Kidney (tissue), 13 donors: ENCODE measurements at regions not wholly inside any gene's neighbourhood (a gene's known extent, or its start where the extent isn't known, plus 50 kb on each side); places are given as distances from the start of the nearest gene placed in this dataset.

Experiments
- DNase-seq, 5 donors: peaks; one replicate each; pipeline ENCODE4 v3.0.0-alpha.2; 2013 to 2020
- FAIRE-seq: peaks from 2 replicates; lab custom pipeline; 2012; peaks lifted over from hg19 to GRCh38; lab: Jason Lieb, UNC
- H3K27ac ChIP-seq, 2 donors: one replicate each; pipeline ENCODE4 v1.7.0; 2013; ENCODE audit warnings: low read depth in 2 of 2, low read length in 2 of 2, inconsistent platforms in 1 of 2
- H3K27me3 ChIP-seq: one replicate; pipeline ENCODE4 v1.7.1; 2013; ENCODE audit warnings: low read length, inconsistent platforms; ENCODE audit not compliant: control insufficient read depth, insufficient read depth
- H3K36me3 ChIP-seq, 3 donors: one replicate each; pipeline versions ENCODE4 v1.7.0 to v1.7.1; 2013; ENCODE audit warnings: low read length in 3 of 3, control low read depth in 1 of 3, inconsistent platforms in 1 of 3; ENCODE audit not compliant: insufficient read depth in 3 of 3, control insufficient read depth in 2 of 3
- H3K4me1 ChIP-seq, 3 donors: one replicate each; pipeline versions ENCODE4 v1.7.0 to v1.7.1; 2013; ENCODE audit warnings: low read length in 3 of 3, inconsistent platforms in 1 of 3, low read depth in 1 of 3; ENCODE audit not compliant: control insufficient read depth in 2 of 3, insufficient read depth in 2 of 3
- H3K4me3 ChIP-seq, 3 donors: one replicate each; pipeline versions ENCODE4 v1.7.0 to v1.8.1; 2013; ENCODE audit warnings: low read length in 3 of 3, control low read depth in 1 of 3, inconsistent platforms in 1 of 3
- H3K9ac ChIP-seq, 3 donors: one replicate each; pipeline versions ENCODE4 v1.7.0 to v1.7.1; 2013; ENCODE audit warnings: low read length in 3 of 3, control low read depth in 1 of 3, inconsistent platforms in 1 of 3
- H3K9me3 ChIP-seq, 3 donors: one replicate each; pipeline versions ENCODE4 v1.7.0 to v1.7.1; 2013; ENCODE audit warnings: low read length in 3 of 3, control low read depth in 1 of 3, inconsistent platforms in 1 of 3; ENCODE audit not compliant: control insufficient read depth in 2 of 3, insufficient read depth in 1 of 3
- intact Hi-C: fragments of 100-400 bp; cut with DNase I; formaldehyde crosslinking; loops from one replicate; pipeline ENCODE4 v1.11.1; 2022
- TF ChIP-seq, protein P1 (sequence below): IDR thresholded peaks from 3 replicates; pipeline ENCODE4 v1.5.1; 2012; ENCODE audit warnings: mild to moderate bottlenecking, moderate library complexity, borderline replicate concordance; ENCODE audit not compliant: insufficient read depth; ENCODE audit errors: extremely low read depth
- donor health status: control.
- donor health status: control.
- donor health status: control.
- donor health status: control.
- donor health status: control.
- donor health status: DM: yes; HTN: yes; CAD: no.
- donor health status: Normal renal cell carcinoma (clear cell type).

DNA sequence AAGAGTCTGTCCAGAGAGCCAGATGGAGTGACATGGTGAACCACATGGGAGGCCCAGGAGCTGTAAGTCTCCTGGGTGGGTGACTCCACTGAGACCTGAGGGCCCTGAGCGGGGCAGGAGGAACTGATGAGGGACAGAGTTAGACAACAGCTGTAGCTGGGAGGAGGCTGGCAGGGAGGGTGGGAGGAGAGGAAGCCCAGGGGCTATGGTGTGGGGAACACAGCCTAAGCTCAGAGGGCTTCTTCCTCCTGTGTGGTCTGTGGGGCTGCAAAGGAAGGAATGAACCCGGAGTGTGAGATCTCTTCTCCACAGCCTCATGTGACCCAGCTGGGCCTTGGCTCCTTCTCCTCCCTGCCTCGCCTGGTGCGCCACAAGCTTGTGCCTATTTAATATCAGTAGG lies 395.6 kb upstream of the HS6ST1 start:
- no peak overlapping the region for H3K27ac ChIP-seq
- intact Hi-C loops, result no loop called here
- DNase-seq (no peak), FAIRE-seq (no peak)
- H3K4me3 ChIP-seq, result no peak overlapping the region
- H3K27me3 ChIP-seq, result no peaks in the 10 kb centered on the region
- TF ChIP-seq, protein P1, sequence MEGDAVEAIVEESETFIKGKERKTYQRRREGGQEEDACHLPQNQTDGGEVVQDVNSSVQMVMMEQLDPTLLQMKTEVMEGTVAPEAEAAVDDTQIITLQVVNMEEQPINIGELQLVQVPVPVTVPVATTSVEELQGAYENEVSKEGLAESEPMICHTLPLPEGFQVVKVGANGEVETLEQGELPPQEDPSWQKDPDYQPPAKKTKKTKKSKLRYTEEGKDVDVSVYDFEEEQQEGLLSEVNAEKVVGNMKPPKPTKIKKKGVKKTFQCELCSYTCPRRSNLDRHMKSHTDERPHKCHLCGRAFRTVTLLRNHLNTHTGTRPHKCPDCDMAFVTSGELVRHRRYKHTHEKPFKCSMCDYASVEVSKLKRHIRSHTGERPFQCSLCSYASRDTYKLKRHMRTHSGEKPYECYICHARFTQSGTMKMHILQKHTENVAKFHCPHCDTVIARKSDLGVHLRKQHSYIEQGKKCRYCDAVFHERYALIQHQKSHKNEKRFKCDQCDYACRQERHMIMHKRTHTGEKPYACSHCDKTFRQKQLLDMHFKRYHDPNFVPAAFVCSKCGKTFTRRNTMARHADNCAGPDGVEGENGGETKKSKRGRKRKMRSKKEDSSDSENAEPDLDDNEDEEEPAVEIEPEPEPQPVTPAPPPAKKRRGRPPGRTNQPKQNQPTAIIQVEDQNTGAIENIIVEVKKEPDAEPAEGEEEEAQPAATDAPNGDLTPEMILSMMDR, result no peak
- H3K9me3 ChIP-seq, result no peaks in the 10 kb centered on the region
- no peak overlapping the region for H3K9ac ChIP-seq
- H3K36me3 ChIP-seq, result no peaks in the 10 kb centered on the region
- no peaks in the 10 kb centered on the region for H3K4me1 ChIP-seq

DNA sequence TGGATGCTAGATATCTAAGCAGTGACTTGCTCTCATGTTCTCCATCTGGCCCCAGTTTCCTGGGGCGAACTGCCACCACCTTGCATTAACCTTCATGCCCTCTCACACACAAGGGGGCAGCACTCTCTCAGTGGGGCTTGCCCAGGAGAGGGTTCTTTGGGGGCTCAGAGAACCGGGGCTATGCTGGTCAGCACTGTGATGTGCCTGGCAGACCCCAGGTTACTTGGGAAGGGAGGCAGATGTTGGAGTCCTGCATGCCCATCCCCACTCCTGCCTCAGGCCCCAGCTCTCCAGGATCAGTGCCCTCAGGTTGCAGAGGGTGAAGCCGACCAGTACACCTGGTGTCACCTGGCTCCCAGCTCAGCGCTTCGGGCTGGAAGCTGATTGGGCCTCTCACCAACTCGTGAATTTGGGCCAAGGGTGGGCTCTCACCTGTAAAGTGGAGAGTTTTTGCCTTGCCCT lies 396.2 kb upstream of the HS6ST1 start:
- H3K9ac ChIP-seq, result no peak overlapping the region
- no peaks in the 10 kb centered on the region for H3K36me3 ChIP-seq
- H3K27ac ChIP-seq, result no peak overlapping the region
- no peak for FAIRE-seq
- no peaks in the 10 kb centered on the region for H3K27me3 ChIP-seq
- no peaks in the 10 kb centered on the region for H3K9me3 ChIP-seq
- H3K4me1 ChIP-seq, result no peaks in the 10 kb centered on the region
- H3K4me3 ChIP-seq, result no peak overlapping the region
- intact Hi-C loops, result no loop called here
- TF ChIP-seq, protein P1, result no peak
- no peak for DNase-seq

DNA sequence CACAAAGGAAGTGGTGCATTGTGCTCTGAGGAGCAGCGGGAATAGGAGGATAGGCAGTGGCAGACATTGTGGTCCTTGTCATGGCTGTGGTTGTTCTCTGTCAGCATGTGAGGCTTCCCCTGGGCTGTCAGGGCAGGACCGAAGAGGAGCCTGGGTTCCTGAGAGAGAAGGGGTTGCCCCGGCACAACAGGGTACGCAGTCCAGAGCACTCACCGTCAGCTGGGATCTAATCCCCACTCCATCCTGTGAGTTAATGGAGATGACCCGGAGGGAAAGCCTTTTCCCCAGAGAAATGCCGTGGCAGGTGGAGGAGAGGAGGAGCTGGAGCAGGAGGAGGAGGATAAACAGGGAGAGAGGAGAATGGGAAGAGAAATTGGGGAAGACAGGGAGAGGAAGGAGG lies 396.7 kb upstream of the HS6ST1 start:
- intact Hi-C loops, result no loop called here
- TF ChIP-seq, protein P1, result no peak
- FAIRE-seq (no peak), DNase-seq (no peak)
- no peak overlapping the region for H3K4me3 ChIP-seq
- H3K27me3 ChIP-seq, result no peaks in the 10 kb centered on the region
- H3K9me3 ChIP-seq, result no peaks in the 10 kb centered on the region
- H3K36me3 ChIP-seq, result no peaks in the 10 kb centered on the region
- H3K27ac ChIP-seq, result no peak overlapping the region
- no peaks in the 10 kb centered on the region for H3K4me1 ChIP-seq
- H3K9ac ChIP-seq, result no peak overlapping the region

DNA sequence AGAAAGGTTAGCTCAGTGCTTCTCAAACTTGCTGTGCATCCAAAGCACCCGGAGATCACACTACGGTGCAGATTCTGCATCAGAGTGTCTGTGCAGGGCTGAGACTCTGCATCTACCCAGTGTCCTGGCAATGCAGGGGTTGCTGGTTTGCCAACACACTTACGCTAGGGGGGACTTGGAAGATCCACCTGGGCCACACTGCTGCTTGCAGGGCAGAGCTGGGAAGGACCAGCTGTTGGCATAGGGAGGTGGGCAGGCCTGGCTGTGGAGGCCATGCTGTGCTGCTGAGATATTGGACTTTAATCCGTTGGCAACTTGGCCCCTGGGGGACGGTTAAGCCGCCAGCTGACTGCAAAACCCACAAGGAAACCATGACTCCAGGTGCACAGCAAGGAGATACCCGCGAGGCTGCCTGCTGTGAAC lies 397.6 kb upstream of the HS6ST1 start:
- TF ChIP-seq, protein P1, result no peak
- Histone ChIP-seq H3K36me3 (no peaks in the 10 kb centered on the region), H3K27me3 (no peaks in the 10 kb centered on the region), H3K27ac (no peak overlapping the region), H3K4me1 (no peaks in the 10 kb centered on the region), H3K9me3 (no peaks in the 10 kb centered on the region), H3K9ac (no peak overlapping the region), H3K4me3 (no peak overlapping the region)
- no peak for FAIRE-seq
- intact Hi-C loops, result no loop called here
- DNase-seq, result no peak
